HCT116 (cell line): ENCODE measurements at regions not wholly inside any gene's neighbourhood (a gene's known extent, or its start where the extent isn't known, plus 50 kb on each side); places are given as distances from the start of the nearest gene placed in this dataset.

Experiments
- ATAC-seq: fragments of 200-7000 bp; cut with Tn5 transposase; 2 replicates; pipeline ENCODE4 v1.9.1; 2020; ENCODE audit warnings: mild to moderate bottlenecking, moderate library complexity
- BruUV-seq: library from RNA; stranded (reverse); fragments of 400-500 nt; replicated peaks from 2 replicates; lab custom pipeline; 2021; lab: Mats Ljungman, UMichigan
- CTCF ChIA-PET: fragments of 300-600 bp; sonication (Branson Sonifier 250); formaldehyde crosslinking; loops from one replicate; lab custom pipeline; 2021; ENCODE audit warnings: antibody characterized with exemption; lab: Charles Lee
- POLR2A ChIA-PET: fragments of 300-600, 350-600 bp; sonication (Branson Sonifier 250); formaldehyde crosslinking; loops from one replicate; lab custom pipeline; 2021; ENCODE audit warnings: antibody characterized with exemption; lab: Charles Lee
- RAD21 ChIA-PET, 2 experiments: fragments of 300-600 bp; sonication (Branson Sonifier 250); formaldehyde crosslinking; loops; one replicate each; lab custom pipeline; 2023; ENCODE audit warnings: low total read pairs in 2 of 2; ENCODE audit not compliant: uncharacterized antibody in 2 of 2, unreplicated experiment in 2 of 2, low non-redundant PET in 1 of 2; lab: Charles Lee
- DNase-seq: peaks from one replicate; pipeline ENCODE4 v3.0.0-alpha.2; 2010; ENCODE audit warnings: low read depth, low spot score
- H2AFZ ChIP-seq: fragments of 200-600 bp; shearing (Covaris generic), sonication (generic); 2 replicates; pipeline ENCODE4 v1.6.1; 2017; ENCODE audit warnings: low read depth, mixed run types, mixed read lengths, antibody characterized with exemption, low read length; ENCODE audit not compliant: poor library complexity, severe bottlenecking
- H3K27ac ChIP-seq: 2 replicates; pipeline ENCODE4 v1.5.1; 2012; ENCODE audit warnings: low read depth, low read length
- H3K27me3 ChIP-seq: fragments of 200-600 bp; sonication (generic); 2 replicates; pipeline ENCODE4 v1.6.1; 2016; ENCODE audit warnings: mixed run types, low read length, mixed read lengths; ENCODE audit not compliant: insufficient read depth
- H3K36me3 ChIP-seq, 2 experiments: fragments of 200-500 bp in 1 of 2; fragments of 200-600 bp in 1 of 2; sonication (Bioruptor generic) in 1 of 2; sonication (generic) in 1 of 2; 2 replicates each; pipeline versions ENCODE4 v1.5.1 to v1.6.1; 2014 to 2016; ENCODE audit warnings: low read length in 2 of 2, inconsistent platforms in 1 of 2, mixed read lengths in 1 of 2, mixed run types in 1 of 2; ENCODE audit not compliant: insufficient read depth in 2 of 2, control insufficient read depth in 1 of 2
- H3K4me1 ChIP-seq, 2 experiments: fragments of 200-600 bp in 1 of 2; sonication (generic) in 1 of 2; 2 replicates each; pipeline versions ENCODE4 v1.5.1 to v1.6.1; 2012 to 2017; ENCODE audit warnings: low read length in 2 of 2, inconsistent platforms in 1 of 2, mild to moderate bottlenecking in 1 of 2, mixed read lengths in 1 of 2, mixed run types in 1 of 2, moderate library complexity in 1 of 2; ENCODE audit not compliant: insufficient read depth in 2 of 2, control insufficient read depth in 1 of 2
- H3K4me2 ChIP-seq: fragments of 200-600 bp; sonication (generic); 2 replicates; pipeline ENCODE4 v1.6.1; 2017; ENCODE audit warnings: mixed run types, low read length, mixed read lengths
- H3K4me3 ChIP-seq, 2 experiments: fragments of 200-600 bp in 1 of 2; sonication (generic) in 1 of 2; replicated peaks in 1 of 2; 2 replicates each; pipeline ENCODE4 v1.5.1; 2011 to 2016; ENCODE audit warnings: low read length in 2 of 2, control low read depth in 1 of 2, low read depth in 1 of 2, mild to moderate bottlenecking in 1 of 2, mixed read lengths in 1 of 2, mixed run types in 1 of 2
- H3K79me2 ChIP-seq: fragments of 200-600 bp; sonication (generic); 2 replicates; pipeline ENCODE4 v1.6.1; 2017; ENCODE audit warnings: mild to moderate bottlenecking, mixed run types, low read length, moderate library complexity, mixed read lengths; ENCODE audit not compliant: insufficient read depth
- H3K9ac ChIP-seq: fragments of 200-600 bp; sonication (generic); 2 replicates; pipeline ENCODE4 v1.6.1; 2016; ENCODE audit warnings: low read length, mixed read lengths
- H3K9me2 ChIP-seq: fragments of 200-600 bp; sonication (generic), shearing (Covaris generic); 2 replicates; pipeline ENCODE4 v1.6.1; 2017; ENCODE audit warnings: mixed run types, mild to moderate bottlenecking, moderate library complexity; ENCODE audit not compliant: insufficient read depth
- H3K9me3 ChIP-seq, 2 experiments: fragments of 200-500 bp in 1 of 2; fragments of 200-600 bp in 1 of 2; sonication (Bioruptor generic) in 1 of 2; sonication (generic) in 1 of 2; 2 replicates each; pipeline ENCODE4 v1.6.1; 2014 to 2017; ENCODE audit warnings: low read length in 2 of 2, mixed read lengths in 2 of 2, inconsistent platforms in 1 of 2, low read depth in 1 of 2, mild to moderate bottlenecking in 1 of 2, mixed run types in 1 of 2, moderate library complexity in 1 of 2; ENCODE audit not compliant: control insufficient read depth in 1 of 2, insufficient read depth in 1 of 2
- H4K20me1 ChIP-seq: fragments of 200-600 bp; sonication (generic), shearing (Covaris generic); 2 replicates; pipeline ENCODE4 v1.6.1; 2017; ENCODE audit warnings: mixed run types, mild to moderate bottlenecking, moderate library complexity; ENCODE audit not compliant: insufficient read depth
- CBX3 ChIP-seq: IDR thresholded peaks from 2 replicates; pipeline ENCODE4 v1.6.1; 2012; ENCODE audit warnings: low read depth
- CEBPB ChIP-seq: IDR thresholded peaks from 2 replicates; pipeline ENCODE4 v1.6.1; 2012; ENCODE audit warnings: low read depth
- POLR2AphosphoS5 ChIP-seq: IDR thresholded peaks from 2 replicates; pipeline ENCODE4 v1.6.1; 2011; ENCODE audit warnings: mild to moderate bottlenecking, low read depth, low read length, moderate library complexity
- RAD21 ChIP-seq: IDR thresholded peaks from 2 replicates; pipeline ENCODE4 v1.6.1; 2012; ENCODE audit warnings: low read depth, mild to moderate bottlenecking
- YY1 ChIP-seq: IDR thresholded peaks from 2 replicates; pipeline ENCODE4 v1.6.1; 2011; ENCODE audit warnings: low read length, low read depth, moderate library complexity, mild to moderate bottlenecking; ENCODE audit not compliant: insufficient replicate concordance; ENCODE audit errors: extremely low read depth
- ZBTB33 ChIP-seq: IDR thresholded peaks from 2 replicates; pipeline ENCODE4 v1.6.1; 2011; ENCODE audit warnings: mild to moderate bottlenecking, low read length, moderate library complexity; ENCODE audit not compliant: insufficient replicate concordance; ENCODE audit errors: extremely low read depth
- intact Hi-C: fragments of 100-400 bp; cut with micrococcal nuclease; formaldehyde crosslinking; loops from 2 replicates; pipeline ENCODE4 v1.10.0; 2022
- TF ChIP-seq, protein P1 (sequence below): IDR thresholded peaks from 2 replicates; pipeline ENCODE4 v1.6.1; 2012; ENCODE audit warnings: low read depth

DNA sequence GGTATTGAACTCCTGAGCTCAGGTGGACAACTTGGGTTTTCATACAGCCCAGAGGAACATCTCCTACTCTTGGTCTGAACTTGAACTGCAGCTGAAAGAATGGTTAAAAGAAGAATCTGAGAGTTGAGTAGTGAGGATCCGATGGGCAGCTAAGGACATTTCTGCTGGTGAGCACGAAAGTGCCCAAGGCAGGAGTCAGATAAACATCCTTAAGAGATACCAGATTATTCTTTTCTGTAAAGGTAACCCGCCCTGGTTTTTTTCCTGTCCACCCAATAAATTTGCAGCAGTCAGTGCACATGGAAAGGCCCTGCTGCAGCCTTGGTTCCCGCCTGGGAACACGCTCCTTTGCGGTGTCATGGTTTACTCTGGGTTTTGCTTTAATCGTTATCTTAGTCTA lies 78.4 kb upstream of the ARHGEF7 start (continued):
- TF ChIP-seq YY1 (no peak), CEBPB (no peak), POLR2AphosphoS5 (no peak), CBX3 (no peak)
- TF ChIP-seq, protein P1, sequence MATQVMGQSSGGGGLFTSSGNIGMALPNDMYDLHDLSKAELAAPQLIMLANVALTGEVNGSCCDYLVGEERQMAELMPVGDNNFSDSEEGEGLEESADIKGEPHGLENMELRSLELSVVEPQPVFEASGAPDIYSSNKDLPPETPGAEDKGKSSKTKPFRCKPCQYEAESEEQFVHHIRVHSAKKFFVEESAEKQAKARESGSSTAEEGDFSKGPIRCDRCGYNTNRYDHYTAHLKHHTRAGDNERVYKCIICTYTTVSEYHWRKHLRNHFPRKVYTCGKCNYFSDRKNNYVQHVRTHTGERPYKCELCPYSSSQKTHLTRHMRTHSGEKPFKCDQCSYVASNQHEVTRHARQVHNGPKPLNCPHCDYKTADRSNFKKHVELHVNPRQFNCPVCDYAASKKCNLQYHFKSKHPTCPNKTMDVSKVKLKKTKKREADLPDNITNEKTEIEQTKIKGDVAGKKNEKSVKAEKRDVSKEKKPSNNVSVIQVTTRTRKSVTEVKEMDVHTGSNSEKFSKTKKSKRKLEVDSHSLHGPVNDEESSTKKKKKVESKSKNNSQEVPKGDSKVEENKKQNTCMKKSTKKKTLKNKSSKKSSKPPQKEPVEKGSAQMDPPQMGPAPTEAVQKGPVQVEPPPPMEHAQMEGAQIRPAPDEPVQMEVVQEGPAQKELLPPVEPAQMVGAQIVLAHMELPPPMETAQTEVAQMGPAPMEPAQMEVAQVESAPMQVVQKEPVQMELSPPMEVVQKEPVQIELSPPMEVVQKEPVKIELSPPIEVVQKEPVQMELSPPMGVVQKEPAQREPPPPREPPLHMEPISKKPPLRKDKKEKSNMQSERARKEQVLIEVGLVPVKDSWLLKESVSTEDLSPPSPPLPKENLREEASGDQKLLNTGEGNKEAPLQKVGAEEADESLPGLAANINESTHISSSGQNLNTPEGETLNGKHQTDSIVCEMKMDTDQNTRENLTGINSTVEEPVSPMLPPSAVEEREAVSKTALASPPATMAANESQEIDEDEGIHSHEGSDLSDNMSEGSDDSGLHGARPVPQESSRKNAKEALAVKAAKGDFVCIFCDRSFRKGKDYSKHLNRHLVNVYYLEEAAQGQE = no peak

DNA sequence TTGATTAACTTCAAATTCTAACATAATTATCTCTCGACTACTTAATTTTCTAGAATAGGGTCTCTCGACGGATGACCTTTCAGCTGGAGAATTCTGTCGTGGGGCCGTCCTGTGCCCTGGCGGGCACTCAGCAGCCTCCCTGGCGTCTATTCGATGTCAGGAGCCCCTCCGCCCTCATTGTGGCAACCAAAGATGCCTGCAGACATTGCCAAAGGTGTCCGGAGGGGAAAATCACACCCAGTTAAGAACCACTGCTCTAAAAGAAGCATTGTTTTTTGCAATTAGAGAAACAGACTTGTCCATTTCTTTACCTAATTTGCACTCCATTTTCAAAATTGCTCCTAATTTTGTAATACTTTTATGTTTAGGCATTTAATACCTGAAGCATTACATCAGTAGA lies 79.2 kb upstream of the ARHGEF7 start:
- no peak for TF ChIP-seq ZBTB33
- no peak for TF ChIP-seq RAD21
- Histone ChIP-seq H3K79me2 (no peaks in the 10 kb centered on the region), H3K36me3 (no peaks in the 10 kb centered on the region), H3K27ac (no peak overlapping the region), H3K4me2 (no peak overlapping the region), H3K9me3 (no peaks in the 10 kb centered on the region), H2AFZ (no peak overlapping the region), H4K20me1 (no peaks in the 10 kb centered on the region), H3K9ac (no peak overlapping the region), H3K4me3 (no peak overlapping the region), H3K4me1 (peaks cover 0 to 20% of the 10 kb centered on the region in 2 experiments; a peak in 2 of 4 replicates), H3K27me3 (no peaks in the 10 kb centered on the region), H3K9me2 (no peaks in the 10 kb centered on the region)
- DNase-seq (no peak), ATAC-seq (no peak)
- intact Hi-C loops = no loop called here
- ChIA-PET RAD21 (no interaction called here), CTCF (no interaction called here), POLR2A (no interaction called here)
- no TSS peak for BruUV-seq
